ENCODE measurements at regions not wholly inside any gene's neighbourhood (a gene's known extent, or its start where the extent isn't known, plus 50 kb on each side); places are given as distances from the start of the nearest gene placed in this dataset.

DNA sequence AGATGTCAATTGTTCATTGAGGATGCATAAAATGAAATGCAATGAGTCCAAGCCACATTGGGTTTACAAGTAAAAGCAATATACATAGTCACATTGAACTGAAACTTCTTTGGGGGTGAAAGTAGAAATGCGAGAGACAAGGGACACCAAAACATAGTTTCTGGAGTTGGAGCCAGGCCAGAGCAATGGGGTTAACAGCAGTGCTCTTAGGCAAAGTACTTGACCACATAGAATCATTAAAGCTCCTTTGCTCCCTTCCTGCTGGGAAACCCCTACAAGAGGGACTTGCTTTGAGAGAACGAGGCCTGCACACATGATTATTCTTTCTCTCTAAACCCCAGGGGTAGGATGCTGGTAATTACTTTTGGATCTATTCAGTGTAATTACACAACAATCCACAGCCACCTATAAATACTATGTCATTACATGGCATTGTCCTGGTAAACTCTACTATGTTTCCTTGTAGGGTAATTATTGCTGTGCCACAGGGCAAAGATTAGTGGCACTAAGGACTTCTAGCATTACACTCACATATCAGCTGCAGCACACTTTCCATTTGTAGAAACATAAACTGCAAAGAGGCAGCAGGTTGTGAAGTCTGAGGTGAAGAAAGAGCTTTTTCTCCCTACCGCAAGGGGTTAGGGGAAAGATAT lies 421.6 kb upstream of the PBX1 start:
- TF ChIP-seq POLR2A (IDR thresholded peaks at IDR 0.05), result no peak
- TF ChIP-seq, protein P1, sequence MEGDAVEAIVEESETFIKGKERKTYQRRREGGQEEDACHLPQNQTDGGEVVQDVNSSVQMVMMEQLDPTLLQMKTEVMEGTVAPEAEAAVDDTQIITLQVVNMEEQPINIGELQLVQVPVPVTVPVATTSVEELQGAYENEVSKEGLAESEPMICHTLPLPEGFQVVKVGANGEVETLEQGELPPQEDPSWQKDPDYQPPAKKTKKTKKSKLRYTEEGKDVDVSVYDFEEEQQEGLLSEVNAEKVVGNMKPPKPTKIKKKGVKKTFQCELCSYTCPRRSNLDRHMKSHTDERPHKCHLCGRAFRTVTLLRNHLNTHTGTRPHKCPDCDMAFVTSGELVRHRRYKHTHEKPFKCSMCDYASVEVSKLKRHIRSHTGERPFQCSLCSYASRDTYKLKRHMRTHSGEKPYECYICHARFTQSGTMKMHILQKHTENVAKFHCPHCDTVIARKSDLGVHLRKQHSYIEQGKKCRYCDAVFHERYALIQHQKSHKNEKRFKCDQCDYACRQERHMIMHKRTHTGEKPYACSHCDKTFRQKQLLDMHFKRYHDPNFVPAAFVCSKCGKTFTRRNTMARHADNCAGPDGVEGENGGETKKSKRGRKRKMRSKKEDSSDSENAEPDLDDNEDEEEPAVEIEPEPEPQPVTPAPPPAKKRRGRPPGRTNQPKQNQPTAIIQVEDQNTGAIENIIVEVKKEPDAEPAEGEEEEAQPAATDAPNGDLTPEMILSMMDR (IDR thresholded peaks at IDR 0.05), result no peak
